HEK293T (cell line): ENCODE measurements at regions not wholly inside any gene's neighbourhood (a gene's known extent, or its start where the extent isn't known, plus 50 kb on each side); places are given as distances from the start of the nearest gene placed in this dataset.

Experiments
- CTCF ChIA-PET: fragments of 350-600 bp; formaldehyde crosslinking; extraction: SDS; loops from one replicate; lab custom pipeline; 2021; ENCODE audit warnings: antibody characterized with exemption, inconsistent platforms; lab: Yijun Ruan, JAX
- POLR2A ChIA-PET: fragments of 350-600 bp; formaldehyde crosslinking; extraction: SDS; loops from one replicate; lab custom pipeline; 2020; ENCODE audit warnings: antibody characterized with exemption, inconsistent platforms; lab: Yijun Ruan, JAX
- DNase-seq: peaks from one replicate; pipeline ENCODE4 v3.0.0; 2012; ENCODE audit warnings: mixed read lengths; ENCODE audit errors: extremely low spot score
- ARNT ChIP-seq: fragments of 450-650 bp; IDR thresholded peaks from 2 replicates; pipeline ENCODE4 v1.6.1; 2017; ENCODE audit warnings: mild to moderate bottlenecking
- BHLHE40 ChIP-seq: fragments of 450-650 bp; IDR thresholded peaks from 2 replicates; pipeline ENCODE4 v1.6.1; 2016; ENCODE audit warnings: mild to moderate bottlenecking, moderate library complexity, borderline replicate concordance
- CTBP1 ChIP-seq: fragments of 450-650 bp; IDR thresholded peaks from 2 replicates; pipeline ENCODE4 v1.6.1; 2016; ENCODE audit warnings: borderline replicate concordance
- ELF4 ChIP-seq: fragments of 450-650 bp; IDR thresholded peaks from 2 replicates; pipeline ENCODE4 v1.6.1; 2017; ENCODE audit warnings: antibody characterized with exemption
- FOXA1 ChIP-seq: fragments of 450-650 bp; IDR thresholded peaks from 2 replicates; pipeline ENCODE4 v1.6.1; 2016; ENCODE audit warnings: mild to moderate bottlenecking
- FOXK2 ChIP-seq: fragments of 450-650 bp; IDR thresholded peaks from 2 replicates; pipeline ENCODE4 v1.6.1; 2016; ENCODE audit warnings: mild to moderate bottlenecking
- FOXM1 ChIP-seq: fragments of 450-650 bp; IDR thresholded peaks from 2 replicates; pipeline ENCODE4 v1.6.1; 2017; ENCODE audit warnings: mild to moderate bottlenecking, borderline replicate concordance
- HDGF ChIP-seq: fragments of 450-650 bp; IDR thresholded peaks from 2 replicates; pipeline ENCODE4 v1.6.1; 2017; ENCODE audit warnings: antibody characterized with exemption, borderline replicate concordance
- L3MBTL2 ChIP-seq: fragments of 450-650 bp; conservative IDR thresholded peaks from 2 replicates; pipeline ENCODE4 v1.6.1; 2016; ENCODE audit warnings: mild to moderate bottlenecking
- LEF1 ChIP-seq: fragments of 450-650 bp; IDR thresholded peaks from 2 replicates; pipeline ENCODE4 v1.6.1; 2017; ENCODE audit warnings: mild to moderate bottlenecking, borderline replicate concordance
- NFRKB ChIP-seq: fragments of 450-650 bp; IDR thresholded peaks from 2 replicates; pipeline ENCODE4 v1.6.1; 2016; ENCODE audit warnings: mild to moderate bottlenecking, moderate library complexity
- SP1 ChIP-seq: fragments of 450-650 bp; IDR thresholded peaks from 2 replicates; pipeline ENCODE4 v1.6.1; 2017
- SUZ12 ChIP-seq: fragments of 450-650 bp; IDR thresholded peaks from 2 replicates; pipeline ENCODE4 v1.6.1; 2016; ENCODE audit warnings: mild to moderate bottlenecking
- TARDBP ChIP-seq: fragments of 450-650 bp; IDR thresholded peaks from 2 replicates; pipeline ENCODE4 v1.6.1; 2016
- ZNF384 ChIP-seq: fragments of 450-650 bp; IDR thresholded peaks from 2 replicates; pipeline ENCODE4 v1.6.1; 2016
- TF ChIP-seq, protein P1 (sequence below): fragments of 450-650 bp; IDR thresholded peaks from 2 replicates; pipeline ENCODE4 v1.6.1; 2016

DNA sequence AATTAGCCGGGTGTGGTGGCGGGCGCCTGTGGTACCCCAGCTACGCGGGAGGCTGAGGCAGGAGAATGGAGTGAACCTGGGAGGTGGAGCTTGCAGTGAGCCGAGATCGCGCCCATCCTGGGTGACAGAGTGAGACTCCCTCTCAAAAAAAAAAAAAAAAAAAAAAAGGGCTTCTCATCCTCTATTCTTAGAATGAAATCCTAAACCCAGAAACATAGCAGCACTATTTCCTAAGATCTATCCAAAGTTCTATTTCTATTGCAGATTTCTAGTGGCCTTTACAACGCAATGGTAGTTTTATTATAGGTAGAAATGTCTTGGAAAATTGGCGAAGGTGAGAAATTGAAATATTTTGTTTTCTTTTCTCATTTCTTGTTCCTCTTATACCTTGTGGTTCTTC lies 501.0 kb upstream of the SETBP1 start:
- POLR2A ChIA-PET = no interaction called here
- TF ChIP-seq, protein P1, sequence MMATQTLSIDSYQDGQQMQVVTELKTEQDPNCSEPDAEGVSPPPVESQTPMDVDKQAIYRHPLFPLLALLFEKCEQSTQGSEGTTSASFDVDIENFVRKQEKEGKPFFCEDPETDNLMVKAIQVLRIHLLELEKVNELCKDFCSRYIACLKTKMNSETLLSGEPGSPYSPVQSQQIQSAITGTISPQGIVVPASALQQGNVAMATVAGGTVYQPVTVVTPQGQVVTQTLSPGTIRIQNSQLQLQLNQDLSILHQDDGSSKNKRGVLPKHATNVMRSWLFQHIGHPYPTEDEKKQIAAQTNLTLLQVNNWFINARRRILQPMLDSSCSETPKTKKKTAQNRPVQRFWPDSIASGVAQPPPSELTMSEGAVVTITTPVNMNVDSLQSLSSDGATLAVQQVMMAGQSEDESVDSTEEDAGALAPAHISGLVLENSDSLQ = no peak
- TF ChIP-seq ZNF384 = no peak
- no peak for TF ChIP-seq FOXM1
- no peak for TF ChIP-seq L3MBTL2
- no peak for TF ChIP-seq NFRKB
- DNase-seq = no peak
- CTCF ChIA-PET = no interaction called here

DNA sequence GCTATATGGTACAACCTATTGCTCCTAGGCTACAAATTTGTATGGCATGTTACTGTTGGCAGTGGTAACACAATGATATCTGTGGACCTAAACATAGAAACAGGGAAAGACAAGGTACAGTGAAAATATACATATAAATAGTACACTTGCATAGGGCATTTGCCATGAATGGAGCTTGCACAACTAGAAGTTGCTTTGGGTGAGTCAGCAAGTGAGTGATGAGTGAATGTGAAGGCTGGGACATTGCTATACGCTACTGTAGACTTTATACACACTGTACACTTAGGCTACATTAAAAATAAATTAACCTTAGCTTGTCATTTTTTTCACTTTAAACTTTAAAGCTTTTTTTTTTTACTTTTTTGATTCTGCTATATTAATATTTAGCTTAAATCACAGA lies 500.0 kb upstream of the SETBP1 start:
- ChIA-PET POLR2A (no interaction called here), CTCF (no interaction called here)
- no peak for TF ChIP-seq ARNT
- no peak for DNase-seq

DNA sequence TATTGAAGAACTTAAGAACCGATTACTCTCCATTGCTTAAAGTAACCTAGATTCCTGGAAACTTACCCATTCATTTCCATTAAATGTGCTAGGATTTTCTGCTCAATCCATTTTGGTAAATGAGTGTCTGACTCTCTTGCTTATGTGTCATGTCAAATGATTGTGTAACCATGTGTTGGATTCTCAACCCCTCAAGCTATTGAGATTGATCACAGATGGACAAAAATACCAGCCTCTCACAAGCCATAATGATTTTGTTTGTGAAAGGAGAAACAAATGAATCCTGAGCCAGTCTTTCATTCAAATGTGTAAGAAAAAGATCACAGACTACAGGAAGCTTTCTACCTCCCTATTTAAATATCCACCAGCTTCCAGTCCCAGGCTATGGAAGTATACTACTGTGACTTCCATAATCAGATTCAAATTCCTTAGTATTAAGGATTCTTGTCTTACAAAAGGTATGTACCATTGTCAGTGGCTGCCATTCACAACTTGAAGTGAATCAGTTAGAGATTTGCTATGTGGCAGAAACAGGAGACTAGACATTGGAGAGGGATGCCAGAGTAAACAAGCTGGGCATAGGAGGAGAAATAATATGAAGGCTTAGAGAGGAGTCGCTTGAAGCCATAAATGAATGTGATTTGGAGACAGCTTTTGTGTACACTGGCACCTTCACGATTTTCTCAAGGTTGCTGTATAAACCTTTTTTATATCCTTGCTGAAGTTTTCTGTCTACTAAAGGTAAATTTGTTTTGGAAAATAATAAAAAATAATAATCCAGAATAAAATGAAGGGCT lies 498.5 kb upstream of the SETBP1 start:
- ChIA-PET CTCF (no interaction called here), POLR2A (no interaction called here)
- no peak for TF ChIP-seq FOXK2
- TF ChIP-seq BHLHE40 = no peak
- no peak for TF ChIP-seq ELF4
- no peak for TF ChIP-seq ARNT
- no peak for TF ChIP-seq NFRKB
- no peak for TF ChIP-seq TARDBP
- DNase-seq = no peak

DNA sequence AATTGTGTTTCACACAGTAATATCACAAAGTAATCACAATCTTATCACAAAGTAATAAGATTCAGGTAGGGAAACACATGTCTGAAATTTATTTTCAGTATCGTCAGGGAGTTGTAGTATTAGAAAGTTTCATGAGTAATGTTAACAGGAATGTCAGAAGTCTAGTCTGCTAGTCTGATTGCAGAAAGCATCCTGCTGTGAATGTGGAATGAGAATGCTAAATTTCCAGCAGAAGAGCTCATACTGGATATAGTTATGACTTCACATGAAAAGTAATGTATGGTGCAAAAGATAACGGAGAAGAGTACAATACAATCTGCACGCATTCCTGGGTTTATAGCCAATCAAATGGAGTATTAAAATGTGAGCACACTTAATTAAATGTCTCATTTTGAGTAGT lies 494.7 kb upstream of the SETBP1 start:
- TF ChIP-seq ZNF384 (no peak), ELF4 (no peak), FOXA1 (no peak), TARDBP (no peak), LEF1 (no peak), FOXK2 (no peak), BHLHE40 (no peak), SUZ12 (no peak), ARNT (no peak)
- no peak for DNase-seq
- CTCF ChIA-PET = no interaction called here
- POLR2A ChIA-PET = no interaction called here

DNA sequence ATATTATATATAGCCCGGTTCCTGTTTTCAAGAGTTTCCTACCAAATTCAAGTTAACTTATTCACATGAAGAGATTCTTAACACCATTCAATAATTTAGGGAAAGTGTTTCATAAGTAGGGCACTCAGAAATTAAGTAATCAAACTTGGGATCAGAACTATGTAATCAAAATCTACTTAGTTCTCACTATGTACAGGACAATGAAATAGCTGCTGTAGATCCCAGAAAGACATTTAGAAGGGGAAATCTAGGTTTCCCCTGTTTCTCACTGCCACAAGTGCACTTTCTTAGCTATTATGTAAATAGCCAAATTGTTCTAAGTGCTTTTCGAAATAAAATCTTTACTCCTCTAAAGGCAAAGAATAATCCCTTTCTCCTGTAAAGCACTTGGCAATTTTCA lies 493.6 kb upstream of the SETBP1 start:
- DNase-seq = no peak
- ChIA-PET CTCF (no interaction called here), POLR2A (no interaction called here)
- TF ChIP-seq, protein P1 = no peak
- TF ChIP-seq FOXK2 = no peak
- no peak for TF ChIP-seq CTBP1
- TF ChIP-seq FOXM1 = no peak
- no peak for TF ChIP-seq ZNF384
- no peak for TF ChIP-seq BHLHE40
- no peak for TF ChIP-seq TARDBP
- no peak for TF ChIP-seq L3MBTL2
- TF ChIP-seq ARNT = no peak
- TF ChIP-seq LEF1 = no peak
- TF ChIP-seq FOXA1 = no peak
- no peak for TF ChIP-seq ELF4
- TF ChIP-seq SUZ12 = no peak
- TF ChIP-seq SP1 = no peak
- no peak for TF ChIP-seq HDGF
- TF ChIP-seq NFRKB = no peak

DNA sequence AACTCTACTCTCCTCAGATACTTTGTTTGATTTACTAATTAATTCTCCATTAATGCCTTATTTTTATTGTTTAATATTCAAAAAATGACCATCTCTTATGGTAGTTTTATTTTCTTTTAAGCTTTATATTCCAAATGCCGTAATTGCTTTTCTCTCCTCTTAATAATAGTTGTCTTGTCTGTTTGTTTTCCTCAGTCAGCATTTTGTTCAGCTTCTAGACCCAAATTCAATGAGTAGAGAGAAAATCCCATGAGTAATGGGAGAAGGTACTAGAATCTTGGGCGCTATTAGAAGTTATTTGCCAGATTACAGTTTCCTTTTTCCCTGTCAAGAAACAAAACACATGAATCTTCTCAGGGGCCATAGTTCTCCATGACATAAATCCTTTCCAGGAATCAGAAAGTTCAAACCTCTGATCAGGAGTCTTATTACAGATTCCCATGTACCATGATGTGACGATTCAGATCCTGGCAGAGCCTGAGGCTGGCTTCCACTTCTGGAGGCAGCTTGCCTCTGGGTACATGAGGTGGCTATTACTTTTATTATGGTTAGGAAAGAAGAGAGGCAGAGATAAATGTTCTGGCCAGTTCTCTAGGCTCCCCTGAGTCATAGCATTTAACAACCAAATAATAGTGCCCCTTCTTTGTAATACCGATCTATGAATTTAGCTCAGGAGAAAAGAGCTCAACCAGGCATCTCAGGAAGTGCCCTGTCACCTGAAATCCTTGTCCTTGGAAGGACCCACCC lies 485.1 kb upstream of the SETBP1 start:
- ChIA-PET POLR2A (no interaction called here), CTCF (interaction anchor here (0.7 kb wide), 1 partner anchor 1375 kb away, joined by 3 read pairs; no protein-coding TSS in a partner anchor)
- TF ChIP-seq SUZ12 = no peak
- TF ChIP-seq FOXK2 = no peak
- TF ChIP-seq ZNF384 = no peak
- TF ChIP-seq HDGF = no peak
- no peak for TF ChIP-seq SP1
- TF ChIP-seq FOXM1 = no peak
- no peak for TF ChIP-seq LEF1
- TF ChIP-seq ELF4 = no peak
- no peak for TF ChIP-seq CTBP1
- TF ChIP-seq, protein P1 = no peak
- no peak for TF ChIP-seq BHLHE40
- TF ChIP-seq ARNT = no peak
- TF ChIP-seq L3MBTL2 = no peak
- TF ChIP-seq FOXA1 = no peak
- no peak for TF ChIP-seq NFRKB
- no peak for TF ChIP-seq TARDBP
- DNase-seq = no peak
